ENCODE measurements at regions not wholly inside any gene's neighbourhood (a gene's known extent, or its start where the extent isn't known, plus 50 kb on each side); places are given as distances from the start of the nearest gene placed in this dataset.

DNA sequence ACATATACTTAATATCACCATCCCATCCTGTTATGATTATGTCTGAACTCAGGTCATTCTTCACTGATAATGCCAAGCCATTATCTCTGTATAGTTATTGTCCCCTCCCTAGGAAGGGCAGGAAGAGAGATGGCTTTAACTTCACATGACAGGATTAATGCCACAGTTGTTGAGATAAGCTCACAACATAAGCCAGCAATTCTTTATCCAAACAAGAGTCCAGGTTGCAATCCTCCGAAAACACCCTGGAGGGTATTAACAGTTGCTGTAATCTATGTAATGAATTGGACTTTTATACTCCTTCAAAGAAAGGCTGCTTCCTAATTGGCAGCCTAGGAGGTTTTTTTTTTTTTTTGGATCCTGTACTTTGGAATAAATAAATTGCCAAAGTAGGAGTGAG lies 779.4 kb downstream of the SEMA5A start:
- TF ChIP-seq POLR2A (IDR thresholded peaks at IDR 0.05): no peak
- TF ChIP-seq, protein P1, sequence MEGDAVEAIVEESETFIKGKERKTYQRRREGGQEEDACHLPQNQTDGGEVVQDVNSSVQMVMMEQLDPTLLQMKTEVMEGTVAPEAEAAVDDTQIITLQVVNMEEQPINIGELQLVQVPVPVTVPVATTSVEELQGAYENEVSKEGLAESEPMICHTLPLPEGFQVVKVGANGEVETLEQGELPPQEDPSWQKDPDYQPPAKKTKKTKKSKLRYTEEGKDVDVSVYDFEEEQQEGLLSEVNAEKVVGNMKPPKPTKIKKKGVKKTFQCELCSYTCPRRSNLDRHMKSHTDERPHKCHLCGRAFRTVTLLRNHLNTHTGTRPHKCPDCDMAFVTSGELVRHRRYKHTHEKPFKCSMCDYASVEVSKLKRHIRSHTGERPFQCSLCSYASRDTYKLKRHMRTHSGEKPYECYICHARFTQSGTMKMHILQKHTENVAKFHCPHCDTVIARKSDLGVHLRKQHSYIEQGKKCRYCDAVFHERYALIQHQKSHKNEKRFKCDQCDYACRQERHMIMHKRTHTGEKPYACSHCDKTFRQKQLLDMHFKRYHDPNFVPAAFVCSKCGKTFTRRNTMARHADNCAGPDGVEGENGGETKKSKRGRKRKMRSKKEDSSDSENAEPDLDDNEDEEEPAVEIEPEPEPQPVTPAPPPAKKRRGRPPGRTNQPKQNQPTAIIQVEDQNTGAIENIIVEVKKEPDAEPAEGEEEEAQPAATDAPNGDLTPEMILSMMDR (IDR thresholded peaks at IDR 0.05): no peak

All from heart left ventricle (tissue), 13 donors.